ENCODE measurements at regions not wholly inside any gene's neighbourhood (a gene's known extent, or its start where the extent isn't known, plus 50 kb on each side); places are given as distances from the start of the nearest gene placed in this dataset.
"Not testable (repeated sequence)": the region's sequence is repeated elsewhere in the genome, so short reads cannot be mapped to it uniquely, and the experiment has no call there.

DNA sequence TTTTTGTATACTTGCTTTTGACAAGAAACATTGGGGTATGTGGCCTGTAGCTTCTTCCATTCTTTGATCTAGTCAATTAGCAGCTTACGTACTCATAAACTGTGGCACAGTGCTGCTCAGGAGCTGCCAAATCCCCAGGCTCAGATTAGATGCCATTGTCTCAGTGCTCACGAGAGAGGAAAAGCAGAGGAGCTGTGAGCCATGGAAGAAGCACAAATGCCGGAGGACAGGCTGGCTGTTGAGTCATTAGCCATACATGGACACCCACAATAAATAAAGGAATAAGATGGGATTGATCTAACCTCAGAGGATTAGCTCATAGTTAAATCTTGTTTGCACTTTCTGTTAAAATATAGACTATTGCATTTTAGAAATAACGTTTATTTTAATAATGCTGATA is 121.7 kb downstream of the POSTN start:
- TF ChIP-seq, protein P1, sequence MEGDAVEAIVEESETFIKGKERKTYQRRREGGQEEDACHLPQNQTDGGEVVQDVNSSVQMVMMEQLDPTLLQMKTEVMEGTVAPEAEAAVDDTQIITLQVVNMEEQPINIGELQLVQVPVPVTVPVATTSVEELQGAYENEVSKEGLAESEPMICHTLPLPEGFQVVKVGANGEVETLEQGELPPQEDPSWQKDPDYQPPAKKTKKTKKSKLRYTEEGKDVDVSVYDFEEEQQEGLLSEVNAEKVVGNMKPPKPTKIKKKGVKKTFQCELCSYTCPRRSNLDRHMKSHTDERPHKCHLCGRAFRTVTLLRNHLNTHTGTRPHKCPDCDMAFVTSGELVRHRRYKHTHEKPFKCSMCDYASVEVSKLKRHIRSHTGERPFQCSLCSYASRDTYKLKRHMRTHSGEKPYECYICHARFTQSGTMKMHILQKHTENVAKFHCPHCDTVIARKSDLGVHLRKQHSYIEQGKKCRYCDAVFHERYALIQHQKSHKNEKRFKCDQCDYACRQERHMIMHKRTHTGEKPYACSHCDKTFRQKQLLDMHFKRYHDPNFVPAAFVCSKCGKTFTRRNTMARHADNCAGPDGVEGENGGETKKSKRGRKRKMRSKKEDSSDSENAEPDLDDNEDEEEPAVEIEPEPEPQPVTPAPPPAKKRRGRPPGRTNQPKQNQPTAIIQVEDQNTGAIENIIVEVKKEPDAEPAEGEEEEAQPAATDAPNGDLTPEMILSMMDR (IDR thresholded peaks at IDR 0.05; ENCODE audit: borderline replicate concordance, extremely low read depth, insufficient read depth), result no peak
- Histone ChIP-seq H3K4me3 (ENCODE audit: low read length in 3 of 3) (no peak overlapping the region), H3K4me1 (ENCODE audit: control insufficient read depth in 2 of 3, insufficient read depth in 2 of 3, low read depth in 1 of 3, low read length in 3 of 3) (no peaks in the 10 kb centered on the region), H3K36me3 (ENCODE audit: control insufficient read depth in 2 of 3, insufficient read depth in 3 of 3, low read length in 3 of 3) (no peaks in the 10 kb centered on the region), H3K9me3 (ENCODE audit: control insufficient read depth in 2 of 3, insufficient read depth in 1 of 3, low read length in 3 of 3) (no peaks in the 10 kb centered on the region), H3K9ac (ENCODE audit: low read length in 3 of 3) (no peak overlapping the region), H3K27me3 (ENCODE audit: control insufficient read depth, insufficient read depth, low read length) (no peaks in the 10 kb centered on the region), H3K27ac (ENCODE audit: low read depth in 2 of 2, low read length in 2 of 2) (no peak overlapping the region)
- no peak for FAIRE-seq
- no peak for DNase-seq
- intact Hi-C loops (cut with DNase I), result no loop called here

DNA sequence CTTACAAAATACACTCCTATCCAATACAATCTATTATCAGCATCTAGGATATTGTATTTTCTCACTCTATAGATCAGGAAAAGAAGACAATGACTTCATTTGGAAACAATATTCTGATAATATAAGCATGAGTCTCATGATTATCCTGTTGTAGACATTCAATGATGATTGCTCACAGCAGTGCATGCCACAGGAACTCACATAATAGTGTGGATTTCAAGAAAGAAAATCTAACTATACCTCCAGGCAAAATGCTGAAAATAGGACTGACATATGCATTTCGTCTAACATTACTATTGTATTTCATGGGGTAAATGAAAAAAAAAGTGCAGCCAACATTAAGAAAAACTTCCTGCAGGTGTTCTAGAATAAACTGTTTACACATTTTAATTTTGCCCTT is 122.6 kb downstream of the POSTN start:
- FAIRE-seq (no peak), DNase-seq (no peak)
- Histone ChIP-seq H3K36me3 (ENCODE audit: control insufficient read depth in 2 of 3, insufficient read depth in 3 of 3, low read length in 3 of 3) (no peaks in the 10 kb centered on the region), H3K27ac (ENCODE audit: low read depth in 2 of 2, low read length in 2 of 2) (no peak overlapping the region), H3K9ac (ENCODE audit: low read length in 3 of 3) (no peak overlapping the region), H3K27me3 (ENCODE audit: control insufficient read depth, insufficient read depth, low read length) (no peaks in the 10 kb centered on the region), H3K9me3 (ENCODE audit: control insufficient read depth in 2 of 3, insufficient read depth in 1 of 3, low read length in 3 of 3) (no peaks in the 10 kb centered on the region), H3K4me1 (ENCODE audit: control insufficient read depth in 2 of 3, insufficient read depth in 2 of 3, low read depth in 1 of 3, low read length in 3 of 3) (no peaks in the 10 kb centered on the region), H3K4me3 (ENCODE audit: low read length in 3 of 3) (no peak overlapping the region)
- intact Hi-C loops (cut with DNase I), result no loop called here
- TF ChIP-seq, protein P1 (IDR thresholded peaks at IDR 0.05; ENCODE audit: borderline replicate concordance, extremely low read depth, insufficient read depth), result no peak

DNA sequence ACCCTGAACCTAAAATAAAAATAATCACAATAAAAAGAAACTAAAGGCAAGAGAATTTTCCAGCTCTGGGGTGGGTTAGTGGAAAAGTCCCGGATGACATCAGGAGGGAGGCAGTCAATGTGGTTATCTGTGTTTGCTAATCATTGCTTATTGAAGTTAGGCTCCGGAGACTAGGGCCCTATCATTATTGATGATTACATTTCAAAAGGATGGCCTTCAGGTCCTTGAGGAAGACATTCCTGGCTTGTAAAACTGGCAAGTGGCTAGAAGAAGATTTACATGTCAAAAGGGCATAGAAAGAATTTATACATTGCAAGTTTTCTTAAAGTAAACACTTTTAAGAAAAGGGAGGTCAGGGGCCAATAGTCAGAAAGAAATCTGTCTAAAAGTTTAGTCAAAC is 123.4 kb downstream of the POSTN start:
- H3K9me3 ChIP-seq (ENCODE audit: control insufficient read depth in 2 of 3, insufficient read depth in 1 of 3, low read length in 3 of 3), result no peaks in the 10 kb centered on the region
- H3K9ac ChIP-seq (ENCODE audit: low read length in 3 of 3), result no peak overlapping the region
- no peak overlapping the region for H3K27ac ChIP-seq (ENCODE audit: low read depth in 2 of 2, low read length in 2 of 2)
- DNase-seq (no peak), FAIRE-seq (no peak)
- no peaks in the 10 kb centered on the region for H3K27me3 ChIP-seq (ENCODE audit: control insufficient read depth, insufficient read depth, low read length)
- TF ChIP-seq, protein P1 (IDR thresholded peaks at IDR 0.05; ENCODE audit: borderline replicate concordance, extremely low read depth, insufficient read depth), result no peak
- intact Hi-C loops (cut with DNase I), result no loop called here
- H3K36me3 ChIP-seq (ENCODE audit: control insufficient read depth in 2 of 3, insufficient read depth in 3 of 3, low read length in 3 of 3), result no peaks in the 10 kb centered on the region
- H3K4me1 ChIP-seq (ENCODE audit: control insufficient read depth in 2 of 3, insufficient read depth in 2 of 3, low read depth in 1 of 3, low read length in 3 of 3), result no peaks in the 10 kb centered on the region
- no peak overlapping the region for H3K4me3 ChIP-seq (ENCODE audit: low read length in 3 of 3)

DNA sequence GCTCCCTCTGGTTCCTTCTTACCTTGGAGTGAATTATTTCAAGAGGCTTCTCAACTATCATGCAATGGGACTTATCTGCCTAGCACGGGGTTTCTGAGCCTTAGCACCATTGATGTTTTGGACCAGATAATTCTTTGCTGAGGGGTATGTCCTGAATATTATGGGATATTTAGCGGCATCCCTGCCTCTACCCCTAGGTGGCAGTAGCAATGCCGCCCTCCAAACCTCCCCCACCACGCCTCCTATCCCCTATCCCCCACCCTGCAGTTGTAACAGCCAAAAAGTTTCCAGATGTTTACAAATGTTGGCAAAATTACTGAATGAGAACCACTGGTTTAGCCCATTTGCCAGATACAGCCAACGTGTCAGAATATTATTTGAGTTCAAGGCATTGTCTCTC is 125.5 kb downstream of the POSTN start:
- H3K9ac ChIP-seq (ENCODE audit: low read length in 3 of 3), result no peak overlapping the region
- no peak for FAIRE-seq
- H3K4me3 ChIP-seq (ENCODE audit: low read length in 3 of 3), result no peak overlapping the region
- no peaks in the 10 kb centered on the region for H3K4me1 ChIP-seq (ENCODE audit: control insufficient read depth in 2 of 3, insufficient read depth in 2 of 3, low read depth in 1 of 3, low read length in 3 of 3)
- no peak overlapping the region for H3K27ac ChIP-seq (ENCODE audit: low read depth in 2 of 2, low read length in 2 of 2)
- H3K27me3 ChIP-seq (ENCODE audit: control insufficient read depth, insufficient read depth, low read length), result no peaks in the 10 kb centered on the region
- no peaks in the 10 kb centered on the region for H3K36me3 ChIP-seq (ENCODE audit: control insufficient read depth in 2 of 3, insufficient read depth in 3 of 3, low read length in 3 of 3)
- DNase-seq, result no peak
- intact Hi-C loops (cut with DNase I), result no loop called here
- TF ChIP-seq, protein P1 (IDR thresholded peaks at IDR 0.05; ENCODE audit: borderline replicate concordance, extremely low read depth, insufficient read depth), result no peak
- H3K9me3 ChIP-seq (ENCODE audit: control insufficient read depth in 2 of 3, insufficient read depth in 1 of 3, low read length in 3 of 3), result no peaks in the 10 kb centered on the region

DNA sequence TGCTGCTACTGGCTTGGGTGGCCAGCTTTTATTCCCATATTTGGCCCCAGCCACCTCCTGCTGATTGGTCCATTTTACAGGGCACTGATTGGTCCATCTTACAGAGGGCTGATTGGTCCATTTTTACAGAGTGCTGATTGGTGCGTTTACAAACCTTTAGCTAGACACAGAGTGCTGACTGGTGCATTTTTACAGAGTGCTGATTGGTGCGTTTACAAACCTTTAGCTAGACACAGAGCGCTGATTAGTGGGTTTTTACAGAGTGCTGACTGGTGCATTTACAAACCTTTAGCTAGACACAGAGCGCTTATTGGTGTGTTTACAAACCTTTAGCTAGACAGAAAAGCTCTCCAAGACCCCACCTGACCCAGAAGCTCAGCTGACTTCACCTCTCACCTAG is 126.3 kb downstream of the POSTN start:
- H3K27me3 ChIP-seq (ENCODE audit: control insufficient read depth, insufficient read depth, low read length); H3K36me3 ChIP-seq (ENCODE audit: control insufficient read depth in 2 of 3, insufficient read depth in 3 of 3, low read length in 3 of 3); H3K9me3 ChIP-seq (ENCODE audit: control insufficient read depth in 2 of 3, insufficient read depth in 1 of 3, low read length in 3 of 3); H3K4me1 ChIP-seq (ENCODE audit: control insufficient read depth in 2 of 3, insufficient read depth in 2 of 3, low read depth in 1 of 3, low read length in 3 of 3); FAIRE-seq; intact Hi-C loops (cut with DNase I); H3K4me3 ChIP-seq (ENCODE audit: low read length in 3 of 3); DNase-seq; H3K9ac ChIP-seq (ENCODE audit: low read length in 3 of 3); H3K27ac ChIP-seq (ENCODE audit: low read depth in 2 of 2, low read length in 2 of 2): not testable (repeated sequence)
